DOHH2 (cell line): ENCODE measurements at regions not wholly inside any gene's neighbourhood (a gene's known extent, or its start where the extent isn't known, plus 50 kb on each side); places are given as distances from the start of the nearest gene placed in this dataset.

ENCODE experiments used
- H3F3A ChIP-seq: fragments of 200-600 bp; sonication (generic), shearing (Covaris generic); 2 replicates; pipeline ENCODE4 v1.6.0; 2016; ENCODE audit warnings: antibody characterized with exemption, mild to moderate bottlenecking; ENCODE audit not compliant: control insufficient read depth, insufficient read depth
- H3K27ac ChIP-seq: fragments of 200-600 bp; sonication (generic); 2 replicates; pipeline ENCODE4 v1.5.1; 2014; ENCODE audit warnings: low read depth, mild to moderate bottlenecking, low read length, moderate library complexity
- H3K27me3 ChIP-seq: fragments of 200-600 bp; sonication (generic); 2 replicates; pipeline ENCODE4 v1.6.1; 2014; ENCODE audit warnings: mild to moderate bottlenecking, low read length, mixed read lengths; ENCODE audit not compliant: control insufficient read depth
- H3K36me3 ChIP-seq: fragments of 200-600 bp; sonication (generic); 2 replicates; pipeline ENCODE4 v1.6.1; 2014; ENCODE audit warnings: mild to moderate bottlenecking, low read length, moderate library complexity, mixed read lengths; ENCODE audit not compliant: control insufficient read depth
- H3K4me1 ChIP-seq: fragments of 200-600 bp; sonication (generic); 2 replicates; pipeline ENCODE4 v1.6.1; 2014; ENCODE audit warnings: mild to moderate bottlenecking, low read length, mixed read lengths; ENCODE audit not compliant: control insufficient read depth
- H3K4me2 ChIP-seq: fragments of 200-600 bp; sonication (generic); 2 replicates; pipeline ENCODE4 v1.6.0; 2014; ENCODE audit warnings: mild to moderate bottlenecking, low read length, moderate library complexity
- H3K4me3 ChIP-seq: fragments of 200-600 bp; sonication (generic); 2 replicates; pipeline ENCODE4 v1.5.1; 2014; ENCODE audit warnings: mild to moderate bottlenecking, low read length, mixed read lengths
- H3K79me2 ChIP-seq: fragments of 200-600 bp; sonication (generic); 2 replicates; pipeline ENCODE4 v1.6.1; 2014; ENCODE audit warnings: mild to moderate bottlenecking, low read length, mixed read lengths; ENCODE audit not compliant: control insufficient read depth
- H3K9me2 ChIP-seq: fragments of 200-600 bp; sonication (generic); replicated peaks from 2 replicates; pipeline ENCODE4 v1.6.1; 2014; ENCODE audit warnings: mild to moderate bottlenecking, low read length, mixed read lengths; ENCODE audit not compliant: control insufficient read depth
- H3K9me3 ChIP-seq: fragments of 200-600 bp; sonication (generic); 2 replicates; pipeline ENCODE4 v1.6.1; 2014; ENCODE audit warnings: antibody characterized with exemption, low read length, mixed read lengths; ENCODE audit not compliant: control insufficient read depth, insufficient read depth
- H4K20me1 ChIP-seq: fragments of 200-600 bp; sonication (generic); 2 replicates; pipeline ENCODE4 v1.6.0; 2014; ENCODE audit warnings: low read depth, mild to moderate bottlenecking, antibody characterized with exemption, low read length, moderate library complexity; ENCODE audit not compliant: control insufficient read depth, insufficient read depth
- EZH2phosphoT487 ChIP-seq: fragments of 200-600 bp; sonication (generic); IDR thresholded peaks from 2 replicates; pipeline ENCODE4 v1.6.1; 2017; ENCODE audit warnings: borderline replicate concordance, mild to moderate bottlenecking, antibody characterized with exemption, low read length, moderate library complexity, mixed read lengths
- TF ChIP-seq, protein P1 (sequence below): fragments of 200-600 bp; sonication (generic); IDR thresholded peaks from one replicate; pipeline ENCODE4 v1.5.1; 2014; ENCODE audit warnings: antibody characterized with exemption, mild to moderate bottlenecking, low read depth, low read length; ENCODE audit not compliant: poor library complexity, severe bottlenecking

DNA sequence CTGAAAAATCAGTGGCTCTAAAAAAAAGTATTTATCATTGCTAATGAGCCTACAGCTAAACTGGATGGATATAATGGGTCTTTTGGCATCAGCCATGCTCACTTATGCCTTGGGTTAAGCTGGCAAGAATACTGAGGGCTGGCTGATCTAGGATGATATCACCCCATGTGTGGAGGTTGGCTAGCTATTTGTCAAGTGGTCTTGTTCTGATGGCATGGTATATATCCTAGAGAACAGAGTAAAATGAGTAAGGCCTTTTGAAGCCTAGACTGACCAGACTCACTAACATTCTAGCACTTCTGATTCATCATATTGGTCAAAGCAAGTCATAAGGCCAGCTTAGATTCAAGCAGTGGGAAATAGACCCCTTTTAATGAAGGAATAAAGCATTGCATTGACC is 383.0 kb downstream of the SLITRK1 start:
- Histone ChIP-seq H3K27me3 (no peaks in the 10 kb centered on the region), H3K36me3 (no peaks in the 10 kb centered on the region), H3K4me2 (no peak overlapping the region), H3K9me3 (no peaks in the 10 kb centered on the region), H3F3A (no peaks in the 10 kb centered on the region), H3K4me1 (no peaks in the 10 kb centered on the region), H4K20me1 (no peaks in the 10 kb centered on the region), H3K27ac (no peak overlapping the region), H3K4me3 (no peak overlapping the region), H3K79me2 (no peaks in the 10 kb centered on the region), H3K9me2 (no peaks in the 10 kb centered on the region)
- TF ChIP-seq, protein P1, sequence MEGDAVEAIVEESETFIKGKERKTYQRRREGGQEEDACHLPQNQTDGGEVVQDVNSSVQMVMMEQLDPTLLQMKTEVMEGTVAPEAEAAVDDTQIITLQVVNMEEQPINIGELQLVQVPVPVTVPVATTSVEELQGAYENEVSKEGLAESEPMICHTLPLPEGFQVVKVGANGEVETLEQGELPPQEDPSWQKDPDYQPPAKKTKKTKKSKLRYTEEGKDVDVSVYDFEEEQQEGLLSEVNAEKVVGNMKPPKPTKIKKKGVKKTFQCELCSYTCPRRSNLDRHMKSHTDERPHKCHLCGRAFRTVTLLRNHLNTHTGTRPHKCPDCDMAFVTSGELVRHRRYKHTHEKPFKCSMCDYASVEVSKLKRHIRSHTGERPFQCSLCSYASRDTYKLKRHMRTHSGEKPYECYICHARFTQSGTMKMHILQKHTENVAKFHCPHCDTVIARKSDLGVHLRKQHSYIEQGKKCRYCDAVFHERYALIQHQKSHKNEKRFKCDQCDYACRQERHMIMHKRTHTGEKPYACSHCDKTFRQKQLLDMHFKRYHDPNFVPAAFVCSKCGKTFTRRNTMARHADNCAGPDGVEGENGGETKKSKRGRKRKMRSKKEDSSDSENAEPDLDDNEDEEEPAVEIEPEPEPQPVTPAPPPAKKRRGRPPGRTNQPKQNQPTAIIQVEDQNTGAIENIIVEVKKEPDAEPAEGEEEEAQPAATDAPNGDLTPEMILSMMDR = no peak
- no peak for TF ChIP-seq EZH2phosphoT487

DNA sequence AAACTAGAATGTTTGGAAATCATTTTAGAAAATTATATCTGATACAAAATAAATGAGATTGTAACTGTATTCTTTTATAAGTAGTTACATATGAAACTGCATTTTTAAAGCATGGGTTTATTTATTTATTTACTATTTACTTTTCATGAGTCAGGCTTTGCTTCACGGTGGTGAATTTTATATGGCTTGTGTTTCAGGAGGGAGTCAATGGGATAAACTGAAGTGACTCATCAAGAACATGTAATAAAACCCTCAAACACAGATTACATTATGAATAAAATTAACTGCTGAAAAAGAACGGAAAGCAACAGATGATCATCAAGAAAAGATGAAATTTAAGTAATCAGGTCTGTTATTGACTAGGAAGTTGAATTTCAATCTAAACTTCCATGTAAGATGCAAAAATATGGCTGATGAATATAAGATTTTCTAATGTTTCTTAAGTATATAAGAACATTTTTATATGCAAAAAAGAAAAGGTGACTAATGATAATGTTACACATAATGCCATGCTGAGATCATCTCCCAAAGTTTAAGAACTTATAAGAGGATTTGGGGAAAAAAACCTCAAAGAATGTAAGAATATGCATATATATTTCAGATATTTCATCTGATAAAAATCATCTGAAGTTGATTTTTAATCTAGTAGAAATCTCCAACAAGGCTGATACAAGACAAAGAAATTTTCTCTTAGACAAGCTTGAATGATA is 383.6 kb downstream of the SLITRK1 start:
- TF ChIP-seq EZH2phosphoT487 = no peak
- TF ChIP-seq, protein P1 = no peak
- no peaks in the 10 kb centered on the region for H3K4me1 ChIP-seq
- no peak overlapping the region for H3K4me3 ChIP-seq
- H3F3A ChIP-seq = no peaks in the 10 kb centered on the region
- H3K36me3 ChIP-seq = no peaks in the 10 kb centered on the region
- H3K4me2 ChIP-seq = no peak overlapping the region
- no peak overlapping the region for H3K27ac ChIP-seq
- no peaks in the 10 kb centered on the region for H3K27me3 ChIP-seq
- no peaks in the 10 kb centered on the region for H3K9me3 ChIP-seq
- H4K20me1 ChIP-seq = no peaks in the 10 kb centered on the region
- no peaks in the 10 kb centered on the region for H3K9me2 ChIP-seq
- H3K79me2 ChIP-seq = no peaks in the 10 kb centered on the region

DNA sequence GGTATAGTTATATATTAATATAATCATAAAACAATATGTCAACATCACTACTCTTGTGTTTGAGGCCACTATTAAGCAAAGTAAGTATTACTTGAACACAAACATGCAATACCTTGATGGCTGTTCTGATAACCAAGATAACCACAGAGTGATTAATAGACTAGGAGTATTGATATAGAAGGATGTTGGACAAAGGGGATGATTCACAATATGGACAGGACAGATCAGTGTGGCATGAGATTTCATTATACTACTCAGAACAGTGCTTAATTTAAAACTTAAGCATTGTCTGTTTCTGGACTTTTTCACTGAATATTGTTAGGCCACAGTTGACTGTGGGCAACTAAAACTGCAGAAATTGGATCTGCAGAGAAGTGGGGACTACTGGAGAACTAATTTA is 384.2 kb downstream of the SLITRK1 start:
- TF ChIP-seq EZH2phosphoT487 = no peak
- TF ChIP-seq, protein P1 = no peak
- H3K4me2 ChIP-seq = no peak overlapping the region
- no peak overlapping the region for H3K27ac ChIP-seq

More for the DNA sequence above, 384.2 kb downstream of the SLITRK1 start:
- Histone ChIP-seq H3K36me3 (no peaks in the 10 kb centered on the region), H3K4me3 (no peak overlapping the region), H3K4me1 (no peaks in the 10 kb centered on the region), H4K20me1 (no peaks in the 10 kb centered on the region), H3K27me3 (no peaks in the 10 kb centered on the region), H3F3A (no peaks in the 10 kb centered on the region), H3K9me2 (no peaks in the 10 kb centered on the region), H3K9me3 (no peaks in the 10 kb centered on the region), H3K79me2 (no peaks in the 10 kb centered on the region)
